Endothelial cell of umbilical vein (primary cell): ENCODE measurements at regions not wholly inside any gene's neighbourhood (a gene's known extent, or its start where the extent isn't known, plus 50 kb on each side); places are given as distances from the start of the nearest gene placed in this dataset.
A peak's percentile ranks its signal among the peaks of the same experiment; 100 is the strongest.

Experiments
- BruUV-seq: library from RNA; stranded (reverse); fragments of 400-500 nt; replicated peaks from 2 replicates; lab custom pipeline; 2021; lab: Mats Ljungman, UMichigan
- CTCF ChIA-PET: fragments of 300-600, 350-600 bp; sonication (Branson Sonifier 250); formaldehyde crosslinking; loops from one replicate; lab custom pipeline; 2021; ENCODE audit warnings: antibody characterized with exemption, inconsistent platforms; lab: Charles Lee
- POLR2A ChIA-PET: fragments of 300-600, 350-600 bp; sonication (Branson Sonifier 250); formaldehyde crosslinking; loops from one replicate; lab custom pipeline; 2021; ENCODE audit warnings: antibody characterized with exemption, inconsistent platforms; lab: Charles Lee
- DNase-seq: peaks from one replicate; pipeline ENCODE4 v3.0.0-alpha.2; 2011; ENCODE audit warnings: low read depth, low spot score
- FAIRE-seq: peaks from 2 replicates; lab custom pipeline; 2011; peaks lifted over from hg19 to GRCh38; lab: Jason Lieb, UNC
- H2AFZ ChIP-seq: 2 replicates; pipeline ENCODE4 v1.6.0; 2012; ENCODE audit warnings: low read depth, low read length, control low read depth, inconsistent platforms
- H3K27ac ChIP-seq: 2 replicates; pipeline ENCODE4 v1.5.1; 2011; ENCODE audit warnings: low read depth, mild to moderate bottlenecking, control low read depth, low read length, moderate library complexity; ENCODE audit not compliant: insufficient read depth
- H3K27me3 ChIP-seq, 2 experiments: 2 replicates each; pipeline versions ENCODE4 v1.6.0 to v1.6.1; 2011; ENCODE audit warnings: low read length in 2 of 2, mixed read lengths in 1 of 2; ENCODE audit not compliant: control insufficient read depth in 2 of 2, insufficient read depth in 2 of 2
- H3K36me3 ChIP-seq, 2 experiments: 2 replicates in 1 of 2; 3 replicates in 1 of 2; pipeline ENCODE4 v1.5.1; 2011; ENCODE audit warnings: low read length in 2 of 2, mild to moderate bottlenecking in 1 of 2, moderate library complexity in 1 of 2; ENCODE audit not compliant: control insufficient read depth in 2 of 2, insufficient read depth in 2 of 2; ENCODE audit errors: extremely low read depth in 1 of 2
- H3K4me1 ChIP-seq: 3 replicates; pipeline ENCODE4 v1.5.1; 2011; ENCODE audit warnings: mild to moderate bottlenecking, low read length; ENCODE audit not compliant: control insufficient read depth, insufficient read depth; ENCODE audit errors: extremely low read depth
- H3K4me2 ChIP-seq: 2 replicates; pipeline ENCODE4 v1.6.1; 2011; ENCODE audit warnings: low read length, control low read depth, mixed read lengths; ENCODE audit not compliant: insufficient read depth
- H3K4me3 ChIP-seq, 3 experiments: fragments of 200-600 bp in 1 of 3; sonication (generic), shearing (Covaris generic) in 1 of 3; replicated peaks in 1 of 3; 2 replicates each; pipeline ENCODE4 v1.5.1; 2011 to 2016; ENCODE audit warnings: control low read depth in 3 of 3, low read length in 3 of 3, mild to moderate bottlenecking in 2 of 3, inconsistent platforms in 1 of 3, low read depth in 1 of 3, moderate library complexity in 1 of 3; ENCODE audit not compliant: insufficient read depth in 1 of 3
- H3K79me2 ChIP-seq: 2 replicates; pipeline ENCODE4 v1.6.0; 2012; ENCODE audit warnings: low read length, inconsistent platforms; ENCODE audit not compliant: control insufficient read depth, insufficient read depth
- H3K9ac ChIP-seq: replicated peaks from 2 replicates; pipeline ENCODE3; 2011; ENCODE audit warnings: low read length, control low read depth; ENCODE audit not compliant: insufficient read depth; ENCODE audit errors: extremely low read depth
- H3K9me1 ChIP-seq: replicated peaks from 3 replicates; pipeline ENCODE4 v1.6.0; 2011; ENCODE audit warnings: mild to moderate bottlenecking, low read length; ENCODE audit not compliant: control insufficient read depth, insufficient read depth; ENCODE audit errors: extremely low read depth
- H3K9me3 ChIP-seq: replicated peaks from 2 replicates; pipeline ENCODE4 v1.5.1; 2012; ENCODE audit warnings: low read length, inconsistent platforms; ENCODE audit not compliant: control insufficient read depth, insufficient read depth
- H4K20me1 ChIP-seq: replicated peaks from 2 replicates; pipeline ENCODE3; 2011; ENCODE audit warnings: mild to moderate bottlenecking, low read length; ENCODE audit not compliant: control insufficient read depth, insufficient read depth; ENCODE audit errors: extremely low read depth
- FOS ChIP-seq: IDR thresholded peaks from 2 replicates; pipeline ENCODE4 v1.6.1; 2011; ENCODE audit warnings: mild to moderate bottlenecking, low read length, moderate library complexity, borderline replicate concordance; ENCODE audit not compliant: insufficient read depth
- GATA2 ChIP-seq: IDR thresholded peaks from 2 replicates; pipeline ENCODE4 v1.7.0; 2011; ENCODE audit warnings: low read depth, mild to moderate bottlenecking, moderate library complexity, mixed read lengths, low read length; ENCODE audit not compliant: insufficient read length, insufficient read depth
- JUN ChIP-seq: IDR thresholded peaks from 2 replicates; pipeline ENCODE4 v1.6.1; 2011; ENCODE audit warnings: borderline replicate concordance, low read depth; ENCODE audit not compliant: insufficient read length, insufficient read depth
- MYC ChIP-seq: IDR thresholded peaks from one replicate; pipeline ENCODE4 v1.6.1; 2011; ENCODE audit warnings: mild to moderate bottlenecking, low read depth, low read length
- POLR2A ChIP-seq: IDR thresholded peaks from 2 replicates; pipeline ENCODE4 v1.6.1; 2012; ENCODE audit warnings: low read depth, mild to moderate bottlenecking, control low read depth, low read length
- dilution Hi-C: fragments of 300-500 bp; cut with MboI; formaldehyde crosslinking; loops from one replicate; pipeline ENCODE4 v1.15.0; 2019; ENCODE audit warnings: low sequenced_read_pairs; ENCODE audit not compliant: extremely low pct_ligation_motif_present
- intact Hi-C: fragments of 100-400 bp; cut with micrococcal nuclease; formaldehyde crosslinking; loops from one replicate; pipeline ENCODE4 v1.10.0; 2022
- TF ChIP-seq, protein P1 (sequence below), 2 donors: IDR thresholded peaks; 1 replicate in 1 of 2; 2 replicates in 1 of 2; pipeline ENCODE4 v1.5.1; 2011; ENCODE audit warnings: low read length in 2 of 2, mild to moderate bottlenecking in 2 of 2, moderate library complexity in 2 of 2, control low read depth in 1 of 2, inconsistent platforms in 1 of 2, low read depth in 1 of 2; ENCODE audit not compliant: insufficient read depth in 1 of 2; ENCODE audit errors: extremely low read depth in 1 of 2
- TF ChIP-seq, protein P2 (sequence below): IDR thresholded peaks from 2 replicates; pipeline ENCODE4 v1.6.1; 2011; ENCODE audit not compliant: insufficient read depth, insufficient read length

DNA sequence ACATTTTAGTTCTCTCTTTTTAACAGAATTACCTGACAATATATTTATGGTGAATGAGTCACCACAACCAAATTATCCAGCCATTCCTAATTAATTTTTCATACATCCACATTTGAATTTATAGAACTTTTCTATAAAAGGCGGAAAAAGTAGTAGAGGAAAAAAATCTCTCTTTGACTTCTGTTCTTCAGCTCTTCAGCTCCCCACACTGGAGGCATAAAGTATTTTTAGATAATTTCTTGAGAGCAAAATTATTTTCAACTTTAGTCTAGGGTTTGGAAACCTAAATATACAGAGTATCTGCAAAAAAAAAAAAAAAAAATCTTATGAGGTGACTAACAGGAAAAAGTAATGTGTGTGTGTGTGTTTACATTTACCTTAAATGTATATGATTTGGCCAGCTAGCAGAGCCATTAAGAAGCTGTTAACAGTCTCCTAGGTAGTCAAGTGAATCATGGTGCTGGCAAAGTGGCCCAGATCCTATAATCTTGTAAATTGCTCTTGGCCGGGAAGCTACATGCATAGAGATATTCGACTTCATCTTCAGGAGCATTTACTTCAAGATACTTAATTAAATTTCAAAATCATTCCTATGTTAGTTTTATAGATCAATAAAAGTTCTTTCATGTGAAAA, 383.1 kb upstream of the STEAP1 start:
- intact Hi-C loops (no loop called here), dilution Hi-C loops (no loop called here)
- H3K9me3 ChIP-seq: no peaks in the 10 kb centered on the region
- no peaks in the 10 kb centered on the region for H3K79me2 ChIP-seq
- H3K4me2 ChIP-seq: no peak overlapping the region
- H3K27me3 ChIP-seq: no peaks in the 10 kb centered on the region
- CTCF ChIA-PET: interaction anchor here (0.7 to 1.7 kb wide), 5 partner anchors 10 to 1224 kb away, joined by 3 to 4 read pairs (median 3); no protein-coding TSS in a partner anchor
- no TSS peak for BruUV-seq
- H3K4me1 ChIP-seq: peaks cover 4% of the 10 kb centered on the region
- H3K9me1 ChIP-seq: no peaks in the 10 kb centered on the region
- no peak overlapping the region for H3K4me3 ChIP-seq
- H3K27ac ChIP-seq: no peak overlapping the region
- no peaks in the 10 kb centered on the region for H4K20me1 ChIP-seq
- H2AFZ ChIP-seq: no peak overlapping the region
- FAIRE-seq: no peak
- no peak for TF ChIP-seq JUN
- TF ChIP-seq, protein P1, sequence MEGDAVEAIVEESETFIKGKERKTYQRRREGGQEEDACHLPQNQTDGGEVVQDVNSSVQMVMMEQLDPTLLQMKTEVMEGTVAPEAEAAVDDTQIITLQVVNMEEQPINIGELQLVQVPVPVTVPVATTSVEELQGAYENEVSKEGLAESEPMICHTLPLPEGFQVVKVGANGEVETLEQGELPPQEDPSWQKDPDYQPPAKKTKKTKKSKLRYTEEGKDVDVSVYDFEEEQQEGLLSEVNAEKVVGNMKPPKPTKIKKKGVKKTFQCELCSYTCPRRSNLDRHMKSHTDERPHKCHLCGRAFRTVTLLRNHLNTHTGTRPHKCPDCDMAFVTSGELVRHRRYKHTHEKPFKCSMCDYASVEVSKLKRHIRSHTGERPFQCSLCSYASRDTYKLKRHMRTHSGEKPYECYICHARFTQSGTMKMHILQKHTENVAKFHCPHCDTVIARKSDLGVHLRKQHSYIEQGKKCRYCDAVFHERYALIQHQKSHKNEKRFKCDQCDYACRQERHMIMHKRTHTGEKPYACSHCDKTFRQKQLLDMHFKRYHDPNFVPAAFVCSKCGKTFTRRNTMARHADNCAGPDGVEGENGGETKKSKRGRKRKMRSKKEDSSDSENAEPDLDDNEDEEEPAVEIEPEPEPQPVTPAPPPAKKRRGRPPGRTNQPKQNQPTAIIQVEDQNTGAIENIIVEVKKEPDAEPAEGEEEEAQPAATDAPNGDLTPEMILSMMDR (IDR thresholded peaks at IDR 0.05; ENCODE audit: extremely low read depth in 1 of 2, insufficient read depth in 1 of 2, low read depth in 1 of 2, low read length in 2 of 2): no peak
- TF ChIP-seq FOS: no peak
- no peak for TF ChIP-seq POLR2A
- TF ChIP-seq, protein P2, sequence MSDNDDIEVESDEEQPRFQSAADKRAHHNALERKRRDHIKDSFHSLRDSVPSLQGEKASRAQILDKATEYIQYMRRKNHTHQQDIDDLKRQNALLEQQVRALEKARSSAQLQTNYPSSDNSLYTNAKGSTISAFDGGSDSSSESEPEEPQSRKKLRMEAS: no peak
- TF ChIP-seq MYC: no peak
- no peak for TF ChIP-seq GATA2
- H3K36me3 ChIP-seq: no peaks in the 10 kb centered on the region
- DNase-seq: peak; percentile 11
- POLR2A ChIA-PET: no interaction called here
- H3K9ac ChIP-seq: peak overlapping the region; percentile 17
